Neural progenitor cell (in vitro differentiated cells): ENCODE measurements at regions not wholly inside any gene's neighbourhood (a gene's known extent, or its start where the extent isn't known, plus 50 kb on each side); places are given as distances from the start of the nearest gene placed in this dataset.

Experiments
- EZH2 ChIP-seq: fragments of 200-600 bp; sonication (generic); IDR thresholded peaks from 2 replicates; pipeline ENCODE4 v1.6.1; 2017; ENCODE audit warnings: antibody characterized with exemption, mild to moderate bottlenecking, moderate library complexity
- EZH2phosphoT487 ChIP-seq: fragments of 200-600 bp; sonication (generic); IDR thresholded peaks from 2 replicates; pipeline ENCODE4 v1.6.1; 2017; ENCODE audit warnings: antibody characterized with exemption
- TF ChIP-seq, protein P1 (sequence below): fragments of 200-600 bp; sonication (generic); IDR thresholded peaks from 2 replicates; pipeline ENCODE4 v1.5.1; 2017; ENCODE audit warnings: antibody characterized with exemption, mild to moderate bottlenecking

DNA sequence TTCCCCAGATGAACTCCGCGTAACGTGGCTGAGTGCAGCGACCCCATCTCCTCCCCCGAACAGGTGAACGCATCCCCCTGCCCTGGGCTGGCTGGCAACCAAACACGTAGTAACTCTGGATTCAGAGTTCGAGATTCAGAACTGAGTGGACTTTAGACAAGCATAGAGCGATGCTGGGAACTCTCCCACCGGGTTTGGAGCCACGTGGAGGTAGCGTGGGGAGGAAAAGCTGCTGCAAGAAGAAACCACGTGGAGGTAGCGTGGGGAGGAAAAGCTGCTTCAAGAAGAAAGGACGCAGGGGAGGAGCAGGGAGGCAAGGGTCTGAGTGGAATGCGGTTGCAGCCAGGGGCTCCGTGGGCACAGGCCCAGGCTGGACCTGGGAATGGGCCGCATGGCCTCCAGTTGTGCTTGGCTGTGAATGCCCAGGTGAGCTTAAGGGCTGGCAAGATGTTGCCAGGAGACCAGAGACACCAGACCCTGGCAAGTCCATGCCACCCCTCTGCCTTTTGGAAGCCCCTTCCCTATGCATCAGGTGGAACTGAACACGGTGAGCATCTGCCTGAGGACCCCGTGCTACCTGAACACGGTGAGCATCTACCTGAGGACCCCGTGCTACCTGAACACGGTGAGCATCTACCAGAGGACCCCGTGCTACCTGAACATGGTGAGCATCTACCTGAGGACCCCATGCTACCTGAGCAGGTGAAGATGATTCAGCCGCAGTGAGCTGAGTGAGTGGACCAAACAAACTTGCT lies 118.0 kb upstream of the FRMD1 start:
- TF ChIP-seq, protein P1, sequence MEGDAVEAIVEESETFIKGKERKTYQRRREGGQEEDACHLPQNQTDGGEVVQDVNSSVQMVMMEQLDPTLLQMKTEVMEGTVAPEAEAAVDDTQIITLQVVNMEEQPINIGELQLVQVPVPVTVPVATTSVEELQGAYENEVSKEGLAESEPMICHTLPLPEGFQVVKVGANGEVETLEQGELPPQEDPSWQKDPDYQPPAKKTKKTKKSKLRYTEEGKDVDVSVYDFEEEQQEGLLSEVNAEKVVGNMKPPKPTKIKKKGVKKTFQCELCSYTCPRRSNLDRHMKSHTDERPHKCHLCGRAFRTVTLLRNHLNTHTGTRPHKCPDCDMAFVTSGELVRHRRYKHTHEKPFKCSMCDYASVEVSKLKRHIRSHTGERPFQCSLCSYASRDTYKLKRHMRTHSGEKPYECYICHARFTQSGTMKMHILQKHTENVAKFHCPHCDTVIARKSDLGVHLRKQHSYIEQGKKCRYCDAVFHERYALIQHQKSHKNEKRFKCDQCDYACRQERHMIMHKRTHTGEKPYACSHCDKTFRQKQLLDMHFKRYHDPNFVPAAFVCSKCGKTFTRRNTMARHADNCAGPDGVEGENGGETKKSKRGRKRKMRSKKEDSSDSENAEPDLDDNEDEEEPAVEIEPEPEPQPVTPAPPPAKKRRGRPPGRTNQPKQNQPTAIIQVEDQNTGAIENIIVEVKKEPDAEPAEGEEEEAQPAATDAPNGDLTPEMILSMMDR = no peak
- TF ChIP-seq EZH2 = no peak
- no peak for TF ChIP-seq EZH2phosphoT487
